ENCODE measurements at regions not wholly inside any gene's neighbourhood (a gene's known extent, or its start where the extent isn't known, plus 50 kb on each side); places are given as distances from the start of the nearest gene placed in this dataset.

- TF ChIP-seq CTCF (IDR thresholded peaks at IDR 0.05) = no peak
- TF ChIP-seq POLR2A (IDR thresholded peaks at IDR 0.05) = no peak
Observed at GRCh38 chr4:116005806-116006088, 892.3 kb upstream of the NDST4 start.

All from heart left ventricle (tissue), 13 donors.